Fibroblast of mammary gland (primary cell): ENCODE measurements at regions not wholly inside any gene's neighbourhood (a gene's known extent, or its start where the extent isn't known, plus 50 kb on each side); places are given as distances from the start of the nearest gene placed in this dataset.

Experiments used
- DNase-seq: peaks from one replicate; pipeline ENCODE4 v3.0.0-alpha.2; 2010; ENCODE audit warnings: low read depth
- H3K4me3 ChIP-seq: 2 replicates; pipeline ENCODE4 v1.5.1; 2011; ENCODE audit warnings: low read depth, mild to moderate bottlenecking, low read length, moderate library complexity; ENCODE audit not compliant: control insufficient read depth
- CTCF ChIP-seq: conservative IDR thresholded peaks from 2 replicates; pipeline ENCODE4 v1.5.1; 2011; ENCODE audit warnings: low read depth, low read length, inconsistent platforms; ENCODE audit not compliant: control insufficient read depth, insufficient read depth

- no peak for DNase-seq
- TF ChIP-seq CTCF: no peak
- H3K4me3 ChIP-seq: no peak overlapping the region
These were observed 987.5 kb upstream of the NCAM2 start for GRCh38 chr21:20010691-20011200.

GRCh38 chr21:20013851-20014250, 984.4 kb upstream of the NCAM2 start:
- no peak for TF ChIP-seq CTCF
- H3K4me3 ChIP-seq: no peak overlapping the region
- DNase-seq: no peak

GRCh38 chr21:20016435-20017005, 981.7 kb upstream of the NCAM2 start:
- no peak for TF ChIP-seq CTCF
- no peak for DNase-seq
- no peak overlapping the region for H3K4me3 ChIP-seq

- no peak for DNase-seq
- no peak for TF ChIP-seq CTCF
- H3K4me3 ChIP-seq: no peak overlapping the region
These were observed 978.2 kb upstream of the NCAM2 start for GRCh38 chr21:20020026-20020425.

- no peak for TF ChIP-seq CTCF
- H3K4me3 ChIP-seq: no peak overlapping the region
- DNase-seq: no peak
These were observed 975.0 kb upstream of the NCAM2 start for GRCh38 chr21:20023193-20023592.

GRCh38 chr21:20024741-20025140, 973.5 kb upstream of the NCAM2 start:
- no peak overlapping the region for H3K4me3 ChIP-seq
- no peak for TF ChIP-seq CTCF
- DNase-seq: no peak

- H3K4me3 ChIP-seq: no peak overlapping the region
- no peak for DNase-seq
- no peak for TF ChIP-seq CTCF
These were observed 971.7 kb upstream of the NCAM2 start for GRCh38 chr21:20026543-20026942.
